NCI-H226 (cell line): ENCODE measurements at regions not wholly inside any gene's neighbourhood (a gene's known extent, or its start where the extent isn't known, plus 50 kb on each side); places are given as distances from the start of the nearest gene placed in this dataset.
"Not testable (repeated sequence)": the region's sequence is repeated elsewhere in the genome, so short reads cannot be mapped to it uniquely, and the experiment has no call there.

Experiments used
- DNase-seq: peaks from one replicate; pipeline ENCODE4 v3.0.0-alpha.2; 2015

DNA sequence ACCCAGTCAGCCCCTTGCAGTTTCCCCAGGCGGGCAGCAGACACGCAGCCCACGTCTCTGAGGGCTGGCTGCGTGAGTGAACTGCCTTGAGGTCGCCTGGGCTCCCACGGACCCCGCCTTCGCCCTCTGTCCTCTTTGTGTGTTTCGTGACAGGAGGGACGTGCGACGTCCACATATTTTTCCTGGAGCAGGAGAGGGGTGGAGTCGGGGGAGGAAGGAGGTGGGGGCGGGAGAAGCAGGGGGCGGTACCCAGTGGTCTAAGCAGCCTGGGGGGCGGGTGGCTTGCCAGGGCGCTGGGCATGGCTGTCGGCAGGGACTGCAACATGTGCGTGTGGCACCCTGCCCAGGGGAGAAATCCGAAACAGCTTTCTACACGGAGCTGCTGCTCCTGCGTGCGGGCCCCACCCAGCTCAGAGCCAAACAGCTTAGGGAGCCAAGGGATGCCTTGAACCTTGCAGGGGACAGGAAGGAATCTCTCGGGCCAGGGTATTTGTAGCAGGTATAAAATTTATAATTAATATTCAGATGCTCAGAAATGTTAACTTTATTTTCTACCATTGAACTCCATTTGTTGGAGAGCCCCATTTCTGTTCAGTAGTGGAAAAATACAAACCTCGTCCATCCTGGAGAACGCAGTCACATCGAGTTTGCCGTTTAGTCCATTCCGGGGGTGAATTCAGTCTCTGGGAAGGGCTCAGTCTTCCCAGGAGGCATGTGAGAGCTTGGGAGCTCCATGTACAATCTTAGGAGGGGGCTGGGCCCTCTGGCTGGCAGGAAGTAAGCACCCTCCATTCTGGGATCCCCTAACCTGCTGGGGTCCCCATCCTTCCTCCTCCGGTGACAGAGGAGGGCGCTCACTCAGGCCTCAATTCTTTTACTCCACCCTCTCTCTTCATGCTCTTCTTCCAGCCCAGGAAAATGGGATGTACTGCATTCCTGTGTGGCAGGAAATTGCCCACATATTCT, 79.1 kb upstream of the MEF2A start:
- DNase-seq = peak; percentile 29

DNA sequence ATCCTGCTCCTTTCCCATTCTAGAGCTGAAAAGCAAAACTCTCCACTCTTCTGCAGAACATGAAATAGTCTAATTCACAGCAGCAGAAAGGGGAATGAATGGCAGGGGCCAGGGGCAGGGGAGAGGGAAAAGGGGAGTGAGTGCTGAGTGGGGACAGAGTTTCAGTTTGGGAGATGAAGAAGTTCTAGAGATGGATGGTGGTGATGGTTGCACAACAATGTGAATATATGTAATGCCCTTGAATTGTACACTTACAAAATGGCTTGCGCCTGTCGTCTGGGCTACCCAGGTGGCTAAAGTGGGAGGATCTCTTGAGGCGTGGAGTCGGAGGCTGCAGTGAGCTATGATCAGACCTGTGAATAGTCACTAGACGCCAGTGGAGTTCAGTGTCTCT, 78.5 kb upstream of the MEF2A start:
- DNase-seq = no peak

DNA sequence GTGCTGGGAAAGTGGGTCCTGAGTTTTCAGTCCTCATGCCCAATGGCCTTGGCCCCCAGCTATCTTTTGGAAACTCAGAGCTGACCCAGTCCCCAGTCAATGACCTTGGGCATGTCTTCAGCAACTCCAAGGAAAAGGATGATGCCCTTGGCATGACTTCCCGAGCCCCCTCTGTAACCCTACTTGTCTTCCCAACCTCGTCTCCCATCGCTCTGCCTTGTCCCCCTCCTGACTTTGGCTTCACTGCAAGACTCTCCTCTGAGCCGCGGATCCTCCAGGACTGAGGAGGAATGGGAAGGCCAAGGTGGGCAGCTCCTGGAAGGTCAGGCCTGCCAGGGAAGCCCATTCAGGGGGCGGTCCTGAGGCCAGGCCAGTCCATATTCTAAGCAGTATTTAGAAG, 73.5 kb upstream of the MEF2A start:
- DNase-seq = no peak

DNA sequence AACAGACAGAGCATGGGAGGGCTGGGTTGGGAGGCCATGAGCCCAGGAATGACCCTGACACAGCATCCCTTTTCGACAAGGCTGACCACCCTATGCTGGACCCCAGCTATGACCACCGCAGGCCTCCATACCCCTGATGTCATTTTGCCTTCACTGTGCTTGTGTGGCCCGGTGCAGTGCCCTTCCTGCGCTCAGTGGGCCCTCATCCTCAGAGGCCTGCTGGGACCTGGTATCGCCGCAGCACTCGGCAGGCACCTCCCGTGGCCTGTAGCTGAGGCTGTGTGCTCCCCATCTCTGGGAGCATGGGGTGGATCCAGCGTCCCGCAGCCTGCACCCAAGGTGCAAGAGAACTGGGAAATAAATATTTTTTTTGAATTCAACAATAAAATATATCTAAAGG, 73.1 kb upstream of the MEF2A start:
- DNase-seq = no peak

DNA sequence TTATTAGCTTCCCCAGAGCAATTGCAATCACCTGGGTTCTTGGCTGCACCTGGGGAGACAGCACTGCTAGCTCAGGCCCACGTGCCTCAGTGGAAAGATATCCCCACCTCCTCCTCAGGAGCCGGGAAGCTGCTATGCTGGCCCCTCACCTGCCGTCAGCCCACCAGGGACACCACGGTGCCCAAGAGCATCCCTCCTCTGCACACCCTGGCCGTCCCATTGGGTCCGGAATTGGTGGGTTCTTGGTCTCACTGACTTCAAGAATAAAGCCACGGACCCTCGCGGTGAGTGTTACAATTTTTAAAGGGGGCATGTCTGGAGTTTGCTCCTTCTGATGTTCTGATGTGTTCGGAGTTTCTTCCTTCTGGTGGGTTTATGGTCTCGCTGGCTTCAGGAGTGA, 72.3 kb upstream of the MEF2A start:
- no peak for DNase-seq

DNA sequence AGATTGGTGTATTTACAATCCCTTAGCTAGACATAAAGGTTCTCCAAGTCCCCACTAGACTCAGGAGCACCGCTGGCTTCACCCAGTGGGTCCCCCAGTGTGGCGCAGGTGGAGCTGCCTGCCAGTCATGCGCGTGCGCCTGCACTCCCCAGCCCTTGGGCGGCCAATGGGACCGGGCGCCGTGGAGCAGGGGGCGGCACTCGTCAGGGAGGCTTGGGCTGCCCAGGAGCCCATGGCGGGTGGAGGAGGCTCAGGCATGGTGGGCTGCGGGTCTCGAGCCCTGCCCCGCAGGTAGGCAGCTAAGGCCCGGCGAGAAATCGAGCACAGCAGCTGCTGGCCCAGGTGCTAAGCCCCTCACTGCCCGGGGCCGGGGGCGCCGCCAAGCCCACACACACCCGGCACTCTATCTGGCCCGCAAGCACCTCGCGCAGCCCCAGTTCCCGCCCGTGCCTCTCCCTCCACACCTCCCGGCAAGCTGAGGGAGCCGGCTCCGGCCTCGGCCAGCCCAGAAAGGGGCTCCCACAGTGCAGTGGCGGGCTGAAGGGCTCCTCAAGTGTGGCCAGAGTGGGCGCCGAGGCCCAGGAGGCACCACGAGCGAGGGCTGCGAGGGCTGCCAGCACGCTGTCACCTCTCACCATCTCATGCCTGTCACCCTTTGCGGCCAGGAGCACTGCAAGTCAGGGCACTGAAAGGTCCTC, 71.1 kb upstream of the MEF2A start:
- DNase-seq = not testable (repeated sequence)

DNA sequence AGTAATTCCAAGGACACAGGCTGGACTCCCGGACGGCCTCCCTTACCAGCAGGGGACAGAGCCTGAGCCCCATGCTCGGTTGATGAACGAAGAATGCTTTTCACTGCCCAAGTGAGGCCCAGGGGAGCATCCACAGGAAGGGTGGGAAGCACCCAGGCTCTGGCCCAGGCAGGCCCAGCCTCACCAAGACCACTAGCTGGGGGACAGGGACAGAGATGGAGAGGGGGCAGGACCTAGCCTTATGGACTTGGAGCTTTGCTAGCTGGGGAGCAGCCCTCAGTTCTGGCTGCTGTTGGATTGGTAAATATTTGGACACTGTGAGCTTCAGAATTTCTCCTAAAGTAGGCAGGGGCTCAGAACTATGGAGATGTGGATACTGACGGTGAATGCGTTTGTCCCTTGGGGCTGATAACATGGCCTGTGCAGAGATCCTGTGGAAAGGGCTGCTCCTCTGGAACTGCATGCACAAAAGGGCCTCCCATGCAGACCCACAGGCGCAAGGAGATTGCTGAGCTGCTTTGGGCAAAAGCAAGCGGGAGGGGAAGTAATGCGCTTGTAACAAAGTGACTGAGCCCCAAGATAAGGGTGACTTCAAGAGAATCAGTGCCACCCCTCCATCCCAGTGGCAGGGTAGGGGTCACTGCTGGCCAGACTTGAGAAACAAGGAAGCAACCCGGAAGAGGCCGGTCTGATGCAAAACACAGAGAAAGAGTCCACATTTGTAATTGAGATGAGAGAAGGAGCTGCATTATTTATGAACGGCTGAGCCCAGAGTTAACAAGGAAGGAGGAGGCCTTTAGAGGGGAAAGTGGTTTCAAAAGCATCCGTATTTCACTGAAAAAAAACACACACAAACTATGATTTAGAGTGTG, 70.1 kb upstream of the MEF2A start:
- DNase-seq = no peak

DNA sequence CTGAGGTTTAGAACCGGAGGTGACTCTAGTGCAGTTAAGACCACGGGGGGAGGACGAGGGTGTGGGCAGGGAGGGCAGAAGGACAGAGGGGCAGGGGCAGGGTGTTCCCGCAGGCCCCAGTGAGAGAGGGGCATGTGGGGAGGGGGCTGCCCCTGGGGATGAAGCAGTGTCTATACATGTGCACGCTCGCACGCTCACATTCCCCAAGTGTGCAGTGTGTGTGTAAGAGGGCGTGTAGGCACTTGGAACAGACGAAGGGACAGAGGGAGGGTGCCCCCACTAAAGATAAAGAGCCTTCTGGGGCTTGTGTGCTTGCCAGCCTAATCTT, 69.5 kb upstream of the MEF2A start:
- DNase-seq = no peak

DNA sequence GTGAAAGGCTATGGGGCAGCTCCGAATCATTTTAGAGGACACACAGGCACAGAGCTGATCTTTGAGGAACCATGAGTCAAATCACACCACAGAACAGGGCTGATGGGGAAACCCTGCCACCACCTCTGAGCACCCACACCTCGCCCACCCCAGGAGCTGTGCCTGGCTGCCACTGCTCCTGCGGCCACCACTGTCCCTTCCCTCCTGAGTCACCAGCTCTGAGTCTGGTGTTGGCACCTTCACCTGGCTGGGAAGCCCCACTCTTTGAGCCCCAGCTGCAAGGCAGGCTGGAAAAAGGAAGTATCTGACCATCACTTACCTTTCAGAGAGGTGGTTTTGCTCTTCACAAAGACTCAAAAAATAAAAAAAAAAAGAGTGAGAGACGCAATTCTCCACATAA, 63.6 kb upstream of the MEF2A start:
- no peak for DNase-seq

DNA sequence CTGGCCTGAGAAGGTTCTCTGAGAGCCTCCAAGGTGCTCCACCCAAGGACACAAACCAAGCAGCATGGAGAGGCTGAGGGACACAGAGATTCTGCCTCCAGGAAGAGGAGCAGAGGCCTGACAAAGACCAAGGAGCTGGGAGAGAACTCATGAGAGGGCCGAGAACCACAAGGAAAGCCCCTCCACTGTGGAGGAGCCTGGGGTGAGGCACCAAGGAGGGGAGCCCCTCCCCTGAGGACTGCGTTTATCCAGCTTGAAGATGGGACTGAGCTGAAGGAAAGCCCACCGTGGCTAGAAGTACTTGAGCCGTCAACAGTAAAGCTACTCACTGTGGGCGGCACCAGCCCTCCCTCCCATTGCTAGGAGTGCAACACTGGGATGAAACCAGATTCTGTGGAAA, 63.1 kb upstream of the MEF2A start:
- DNase-seq = no peak

DNA sequence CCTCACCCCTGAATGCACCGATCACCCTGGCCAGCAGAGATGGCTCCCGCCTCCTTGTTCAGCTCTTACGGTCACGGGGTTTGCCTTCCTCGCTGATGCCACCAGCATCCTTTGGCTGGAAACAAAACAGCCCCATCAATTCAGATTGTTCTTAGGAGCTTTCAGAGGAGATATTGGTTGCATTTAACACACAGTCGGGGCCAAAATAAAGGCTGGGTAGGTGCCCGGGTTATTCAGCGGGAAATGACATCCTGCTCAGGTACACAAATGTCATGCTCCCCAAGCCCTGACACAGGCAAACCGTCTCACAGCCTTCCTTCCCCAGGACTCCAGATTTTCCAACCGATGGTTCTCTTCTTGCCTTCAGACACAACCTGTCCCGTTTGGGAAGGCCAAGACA, 62.4 kb upstream of the MEF2A start:
- no peak for DNase-seq

DNA sequence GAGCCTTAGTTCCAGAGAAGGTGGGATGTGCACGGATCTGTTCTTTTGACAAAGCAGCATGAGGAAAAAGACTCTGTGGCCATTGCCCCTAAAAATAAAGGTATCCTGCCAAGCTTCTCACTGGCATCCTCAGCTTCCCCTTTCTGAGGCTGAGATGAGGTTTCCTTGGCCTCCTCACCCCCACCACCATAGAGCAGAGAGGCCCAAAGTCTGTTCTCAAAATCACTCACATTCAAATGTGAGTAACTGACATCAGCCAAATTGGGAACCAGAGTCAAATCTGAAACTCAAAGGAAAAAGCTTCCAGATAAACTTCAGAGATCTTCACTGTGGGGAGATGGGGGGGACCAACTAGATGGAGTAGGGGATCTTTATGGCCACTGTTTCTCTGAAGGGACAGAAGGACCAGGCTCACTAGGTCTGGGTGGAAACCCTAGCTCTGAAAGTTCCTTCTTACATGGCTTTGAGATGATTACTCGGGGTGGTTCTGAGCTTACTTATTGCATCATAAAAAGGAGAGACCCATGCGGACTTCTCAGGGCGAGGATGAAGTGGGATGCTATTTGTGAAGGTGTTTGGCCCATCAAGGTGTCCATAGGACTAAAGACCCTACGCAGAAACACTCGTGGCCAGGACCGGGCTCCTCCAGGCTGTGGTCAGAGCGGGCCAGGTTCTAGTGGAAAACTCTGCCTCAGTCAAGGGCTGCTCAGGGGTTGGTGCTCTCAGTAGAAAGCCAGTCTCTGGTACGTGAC, 61.5 kb upstream of the MEF2A start:
- DNase-seq = no peak

DNA sequence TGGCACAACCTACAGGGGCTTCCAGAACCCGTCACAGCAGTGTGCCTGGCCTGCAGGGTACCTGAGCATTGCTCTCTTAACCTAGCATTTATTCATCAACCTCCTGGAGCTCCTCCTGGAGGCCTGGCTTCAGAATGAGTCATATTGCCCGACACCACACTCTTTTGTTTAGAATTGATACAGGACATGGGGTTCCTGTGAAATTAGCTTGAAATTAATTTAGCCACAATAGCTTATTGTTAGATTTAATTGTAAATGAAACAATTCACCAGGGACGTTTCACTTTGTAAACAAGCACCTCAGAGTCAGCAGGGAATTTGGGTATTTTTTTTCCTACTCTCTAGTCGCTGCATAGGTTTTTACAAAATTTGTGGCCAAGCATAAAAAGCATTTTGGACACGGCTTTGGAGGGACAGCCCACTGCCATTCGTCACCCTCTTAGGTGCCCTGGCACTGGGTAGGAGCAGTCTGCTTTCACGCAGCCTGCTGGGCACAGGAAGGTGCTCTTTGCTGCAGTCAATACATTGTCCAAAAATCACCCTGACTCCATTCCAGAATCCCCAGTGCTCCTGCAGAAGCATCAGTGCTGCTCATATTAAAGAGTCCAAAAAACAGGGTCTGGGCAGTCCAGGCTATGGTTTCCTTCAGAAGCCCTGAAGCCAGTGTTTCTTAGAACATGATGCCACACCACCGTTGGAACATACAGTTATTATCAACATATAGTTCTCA, 60.8 kb upstream of the MEF2A start:
- peak; percentile 32 for DNase-seq

DNA sequence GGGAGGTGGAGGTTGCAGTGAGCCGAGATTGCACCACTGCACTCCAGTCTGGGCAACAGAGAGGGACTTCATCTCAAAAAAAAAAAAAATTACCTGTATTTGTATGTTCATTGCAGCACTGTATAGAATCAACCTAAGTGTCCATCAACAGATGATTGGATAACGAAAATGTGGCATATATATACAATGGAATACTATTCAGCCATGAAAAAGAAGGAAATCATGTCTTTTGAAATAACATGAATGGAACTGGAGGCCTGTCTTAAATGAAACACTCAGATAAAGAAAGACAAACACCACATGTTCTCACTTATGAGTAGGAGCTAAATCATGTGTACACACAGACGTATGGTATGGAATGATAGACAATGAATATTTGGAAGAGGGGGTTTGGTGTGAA, 59.4 kb upstream of the MEF2A start:
- DNase-seq = no peak

DNA sequence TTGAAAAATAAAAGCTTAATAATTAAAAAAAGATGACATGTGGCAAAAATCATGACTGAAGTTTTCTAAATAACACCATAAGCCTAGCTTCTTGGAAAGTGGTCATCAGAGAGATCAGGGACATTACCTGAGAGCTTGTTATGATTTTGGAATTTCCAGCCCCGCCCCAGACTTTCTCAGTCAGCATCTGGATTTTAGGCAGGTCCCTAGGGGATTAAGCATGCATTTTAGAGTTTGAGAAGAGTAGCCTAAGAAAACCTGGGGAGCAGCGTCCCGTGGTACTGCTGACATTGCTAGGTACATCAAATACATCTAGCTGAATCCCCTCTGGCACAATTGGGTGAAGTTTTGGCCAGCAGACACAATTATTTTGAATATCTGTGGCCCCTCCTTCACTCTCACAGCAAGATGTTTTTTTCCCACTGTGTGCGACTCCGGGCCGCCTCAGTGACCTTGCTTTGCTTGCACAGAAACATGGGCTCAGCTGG, 58.7 kb upstream of the MEF2A start:
- DNase-seq = no peak

DNA sequence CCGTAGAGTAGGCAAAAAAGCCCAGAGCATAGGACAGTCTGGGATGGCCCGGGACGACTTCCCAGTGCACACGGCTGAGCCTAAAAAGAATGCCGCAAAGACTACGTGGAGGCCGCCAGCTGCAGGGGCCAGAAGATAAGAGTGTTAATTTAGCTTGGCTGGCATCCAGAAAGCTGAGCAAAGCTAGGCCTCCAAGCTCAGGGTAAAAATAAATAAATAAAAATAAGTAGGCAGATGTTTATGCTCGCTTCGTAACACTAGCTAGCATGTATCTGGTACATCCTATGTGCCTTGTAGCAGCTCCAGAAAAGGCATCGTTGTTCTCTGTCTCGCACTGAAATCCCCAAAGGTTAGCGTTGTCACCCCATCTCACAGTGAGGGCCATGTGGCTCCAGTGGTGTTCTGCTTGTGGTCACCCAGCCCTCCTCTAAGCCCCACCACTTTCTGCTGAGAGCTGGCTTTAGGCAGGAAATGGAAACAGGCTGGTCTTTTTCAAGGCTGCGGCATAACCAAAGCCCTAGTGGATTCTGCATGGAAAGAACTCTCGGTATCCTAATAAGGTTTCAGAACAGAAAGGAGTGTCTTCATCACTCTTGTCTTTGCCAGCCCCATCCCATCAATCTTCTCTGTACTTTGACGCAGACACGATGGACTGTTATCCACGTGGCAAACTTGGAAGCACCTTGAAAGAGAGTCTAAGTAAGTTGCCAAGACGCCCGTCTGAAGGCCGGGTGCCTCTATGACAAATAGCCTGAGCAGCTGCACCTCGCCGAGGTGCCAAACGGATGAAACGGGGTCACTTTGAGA, 58.1 kb upstream of the MEF2A start:
- peak; percentile 65 for DNase-seq

DNA sequence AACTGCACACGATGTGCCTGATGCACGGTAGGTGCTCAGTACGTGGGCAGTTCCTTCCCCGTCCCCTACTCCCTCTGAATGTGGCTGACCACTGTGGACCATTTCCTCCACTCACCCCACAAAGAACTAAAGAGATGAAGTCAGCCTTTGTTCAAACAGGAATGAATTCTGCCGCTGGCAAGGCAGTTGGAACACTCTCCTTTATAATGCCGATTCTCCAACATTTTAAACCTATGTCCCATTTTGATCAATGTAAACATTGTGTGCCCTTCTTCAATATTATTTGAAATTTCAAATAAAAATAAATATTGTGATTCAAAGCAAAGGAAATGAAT, 57.5 kb upstream of the MEF2A start:
- DNase-seq = no peak

DNA sequence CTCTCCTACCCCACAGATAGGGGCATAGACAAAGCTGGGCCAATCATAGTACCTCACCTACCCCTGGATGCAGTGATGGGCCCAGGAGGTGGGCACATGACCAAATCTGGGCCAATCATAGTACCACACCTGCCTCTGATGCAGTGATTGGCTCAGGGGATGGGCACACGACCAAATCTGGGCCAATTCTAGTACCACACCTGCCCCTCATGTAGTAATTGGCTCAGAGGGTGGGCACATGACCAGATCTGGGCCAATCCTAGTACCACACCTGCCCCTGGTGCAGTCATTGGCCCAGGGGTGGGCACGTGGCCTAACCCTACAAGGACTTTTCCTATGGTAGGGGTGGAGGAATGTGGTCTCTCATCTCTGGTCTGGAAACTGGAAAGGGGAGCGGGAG, 56.9 kb upstream of the MEF2A start:
- no peak for DNase-seq

DNA sequence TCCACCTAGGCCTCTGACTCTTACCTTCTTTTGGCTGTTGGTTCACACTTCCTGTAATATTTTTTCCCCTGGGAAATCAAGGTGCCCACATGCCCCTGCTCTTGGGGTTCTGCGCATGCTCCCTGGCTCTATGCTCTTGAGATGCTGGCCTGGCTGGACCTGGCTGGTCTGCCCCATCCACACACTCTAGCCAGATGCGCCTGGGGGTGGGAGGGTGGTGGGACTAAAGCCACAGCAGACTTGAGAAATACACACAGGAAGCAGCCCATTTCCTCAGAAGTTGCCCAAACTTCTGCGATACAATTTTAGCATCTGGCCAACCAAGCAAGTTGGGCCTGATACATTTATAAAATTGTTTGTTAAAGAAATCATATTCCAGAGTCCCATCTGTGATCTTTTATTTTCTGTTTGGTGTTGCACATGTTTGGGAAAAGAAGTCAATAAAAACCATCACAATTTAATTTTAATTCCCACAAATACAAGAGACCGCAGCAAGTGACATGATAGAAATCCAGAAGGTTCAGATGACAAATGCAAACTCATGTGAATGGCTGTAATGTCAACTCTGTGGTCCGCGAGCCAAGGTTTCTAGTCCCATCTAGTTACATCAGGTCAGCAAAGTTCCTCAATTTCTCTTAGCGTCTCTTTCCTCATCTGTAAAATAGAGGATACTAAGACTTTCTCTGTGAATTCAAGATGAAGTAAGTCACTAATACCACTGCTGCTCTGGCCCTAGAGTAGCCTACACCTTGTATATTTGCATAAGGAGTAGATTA, 55.9 kb upstream of the MEF2A start:
- no peak for DNase-seq

DNA sequence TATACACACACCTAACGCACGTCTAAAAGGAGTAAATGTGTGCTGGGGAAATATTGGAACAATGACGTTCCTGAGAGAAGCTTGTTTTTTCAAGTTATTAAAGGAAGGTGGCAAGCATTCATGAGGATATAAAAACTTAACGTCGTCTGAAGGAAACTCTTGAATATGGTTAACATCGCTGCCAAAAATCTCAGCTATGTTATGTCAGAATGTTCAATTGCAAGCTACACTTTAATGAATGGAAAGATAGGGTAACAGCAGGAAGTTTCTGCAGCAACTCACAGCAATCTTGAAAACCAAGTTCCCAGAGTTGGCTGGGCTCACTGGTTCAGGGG, 54.3 kb upstream of the MEF2A start:
- DNase-seq = no peak
